ENCODE measurements at regions not wholly inside any gene's neighbourhood (a gene's known extent, or its start where the extent isn't known, plus 50 kb on each side); places are given as distances from the start of the nearest gene placed in this dataset.

DNA sequence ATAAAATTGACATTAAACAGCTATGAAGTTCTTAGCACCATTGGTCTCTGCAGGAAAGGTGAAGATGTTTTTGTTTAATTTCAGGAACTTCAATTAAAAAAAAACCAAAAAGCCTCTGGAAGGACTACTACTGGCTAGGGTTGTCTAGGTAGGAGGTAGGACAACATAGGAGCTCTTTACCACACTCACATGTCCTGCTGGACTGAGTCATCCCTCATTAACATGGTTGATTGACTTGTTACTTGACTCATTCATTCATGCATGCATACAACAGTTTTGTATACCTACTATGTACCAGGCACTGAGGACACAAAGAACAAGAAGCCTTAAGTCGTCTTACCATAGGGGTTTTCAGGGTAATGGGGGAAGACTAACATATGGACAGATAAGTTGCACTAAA is 216.9 kb upstream of the ARHGAP20 start:
- TF ChIP-seq RAD21 (IDR thresholded peaks at IDR 0.05; ENCODE audit: low read depth) (no peak), TAF1 (IDR thresholded peaks at IDR 0.05; ENCODE audit: low read depth) (no peak), NFIC (IDR thresholded peaks at IDR 0.05) (no peak), TCF12 (IDR thresholded peaks at IDR 0.05; ENCODE audit: low read depth) (no peak), MAX (IDR thresholded peaks at IDR 0.05) (no peak), EGR1 (IDR thresholded peaks at IDR 0.05) (no peak), CREB1 (IDR thresholded peaks at IDR 0.05; ENCODE audit: low read depth) (no peak), TEAD4 (IDR thresholded peaks at IDR 0.05) (no peak), FOXM1 (IDR thresholded peaks at IDR 0.05; ENCODE audit: borderline replicate concordance, low read depth) (no peak), YY1 (IDR thresholded peaks at IDR 0.05; ENCODE audit: low read depth) (no peak), CEBPB (IDR thresholded peaks at IDR 0.05) (no peak), ZBTB7A (IDR thresholded peaks at IDR 0.05; ENCODE audit: low read depth) (no peak), EP300 (IDR thresholded peaks at IDR 0.05; ENCODE audit: borderline replicate concordance) (no peak), USF1 (IDR thresholded peaks at IDR 0.05) (no peak)
- TF ChIP-seq, protein P1, sequence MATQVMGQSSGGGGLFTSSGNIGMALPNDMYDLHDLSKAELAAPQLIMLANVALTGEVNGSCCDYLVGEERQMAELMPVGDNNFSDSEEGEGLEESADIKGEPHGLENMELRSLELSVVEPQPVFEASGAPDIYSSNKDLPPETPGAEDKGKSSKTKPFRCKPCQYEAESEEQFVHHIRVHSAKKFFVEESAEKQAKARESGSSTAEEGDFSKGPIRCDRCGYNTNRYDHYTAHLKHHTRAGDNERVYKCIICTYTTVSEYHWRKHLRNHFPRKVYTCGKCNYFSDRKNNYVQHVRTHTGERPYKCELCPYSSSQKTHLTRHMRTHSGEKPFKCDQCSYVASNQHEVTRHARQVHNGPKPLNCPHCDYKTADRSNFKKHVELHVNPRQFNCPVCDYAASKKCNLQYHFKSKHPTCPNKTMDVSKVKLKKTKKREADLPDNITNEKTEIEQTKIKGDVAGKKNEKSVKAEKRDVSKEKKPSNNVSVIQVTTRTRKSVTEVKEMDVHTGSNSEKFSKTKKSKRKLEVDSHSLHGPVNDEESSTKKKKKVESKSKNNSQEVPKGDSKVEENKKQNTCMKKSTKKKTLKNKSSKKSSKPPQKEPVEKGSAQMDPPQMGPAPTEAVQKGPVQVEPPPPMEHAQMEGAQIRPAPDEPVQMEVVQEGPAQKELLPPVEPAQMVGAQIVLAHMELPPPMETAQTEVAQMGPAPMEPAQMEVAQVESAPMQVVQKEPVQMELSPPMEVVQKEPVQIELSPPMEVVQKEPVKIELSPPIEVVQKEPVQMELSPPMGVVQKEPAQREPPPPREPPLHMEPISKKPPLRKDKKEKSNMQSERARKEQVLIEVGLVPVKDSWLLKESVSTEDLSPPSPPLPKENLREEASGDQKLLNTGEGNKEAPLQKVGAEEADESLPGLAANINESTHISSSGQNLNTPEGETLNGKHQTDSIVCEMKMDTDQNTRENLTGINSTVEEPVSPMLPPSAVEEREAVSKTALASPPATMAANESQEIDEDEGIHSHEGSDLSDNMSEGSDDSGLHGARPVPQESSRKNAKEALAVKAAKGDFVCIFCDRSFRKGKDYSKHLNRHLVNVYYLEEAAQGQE (IDR thresholded peaks at IDR 0.05; ENCODE audit: low read depth): no peak

DNA sequence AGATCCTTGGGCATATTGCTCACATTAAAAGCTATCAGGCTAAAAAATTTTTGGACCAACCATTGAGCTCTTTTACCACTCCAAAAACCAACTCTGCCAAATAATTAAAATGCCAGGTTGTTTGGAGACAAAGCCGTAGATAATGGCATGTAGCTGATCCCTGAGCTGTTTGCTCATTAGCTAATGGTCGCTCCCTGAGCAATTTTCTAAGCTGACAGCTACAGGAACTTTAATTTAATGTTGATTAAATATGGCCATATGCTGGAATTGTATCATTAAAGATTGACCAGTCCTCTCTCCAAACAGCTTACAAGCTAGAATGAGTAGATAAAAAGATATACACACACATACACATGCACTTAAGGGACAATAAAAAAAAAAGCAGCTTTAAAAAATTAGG is 216.2 kb upstream of the ARHGAP20 start:
- TF ChIP-seq EP300 (IDR thresholded peaks at IDR 0.05; ENCODE audit: borderline replicate concordance): no peak
- no peak for TF ChIP-seq RAD21 (IDR thresholded peaks at IDR 0.05; ENCODE audit: low read depth)
- TF ChIP-seq, protein P1 (IDR thresholded peaks at IDR 0.05; ENCODE audit: low read depth): no peak
- no peak for TF ChIP-seq CEBPB (IDR thresholded peaks at IDR 0.05)
- no peak for TF ChIP-seq CREB1 (IDR thresholded peaks at IDR 0.05; ENCODE audit: low read depth)
- no peak for TF ChIP-seq TEAD4 (IDR thresholded peaks at IDR 0.05)
- no peak for TF ChIP-seq FOXM1 (IDR thresholded peaks at IDR 0.05; ENCODE audit: borderline replicate concordance, low read depth)
- TF ChIP-seq NFIC (IDR thresholded peaks at IDR 0.05): no peak
- no peak for TF ChIP-seq TCF12 (IDR thresholded peaks at IDR 0.05; ENCODE audit: low read depth)
- TF ChIP-seq MAX (IDR thresholded peaks at IDR 0.05): no peak
- no peak for TF ChIP-seq EGR1 (IDR thresholded peaks at IDR 0.05)
- no peak for TF ChIP-seq YY1 (IDR thresholded peaks at IDR 0.05; ENCODE audit: low read depth)
- TF ChIP-seq ZBTB7A (IDR thresholded peaks at IDR 0.05; ENCODE audit: low read depth): no peak
- TF ChIP-seq TAF1 (IDR thresholded peaks at IDR 0.05; ENCODE audit: low read depth): no peak

GRCh38 chr11:110921742-110922521 is 209.7 kb upstream of the ARHGAP20 start:
- TF ChIP-seq EP300 (IDR thresholded peaks at IDR 0.05; ENCODE audit: borderline replicate concordance) (no peak), CREB1 (IDR thresholded peaks at IDR 0.05; ENCODE audit: low read depth) (no peak), NFIC (IDR thresholded peaks at IDR 0.05) (no peak), EGR1 (IDR thresholded peaks at IDR 0.05) (no peak), FOXM1 (IDR thresholded peaks at IDR 0.05; ENCODE audit: borderline replicate concordance, low read depth) (no peak), YY1 (IDR thresholded peaks at IDR 0.05; ENCODE audit: low read depth) (no peak), TAF1 (IDR thresholded peaks at IDR 0.05; ENCODE audit: low read depth) (no peak), MAX (IDR thresholded peaks at IDR 0.05) (no peak), TEAD4 (IDR thresholded peaks at IDR 0.05) (no peak), RAD21 (IDR thresholded peaks at IDR 0.05; ENCODE audit: low read depth) (no peak), CEBPB (IDR thresholded peaks at IDR 0.05) (no peak), TCF12 (IDR thresholded peaks at IDR 0.05; ENCODE audit: low read depth) (no peak)

DNA sequence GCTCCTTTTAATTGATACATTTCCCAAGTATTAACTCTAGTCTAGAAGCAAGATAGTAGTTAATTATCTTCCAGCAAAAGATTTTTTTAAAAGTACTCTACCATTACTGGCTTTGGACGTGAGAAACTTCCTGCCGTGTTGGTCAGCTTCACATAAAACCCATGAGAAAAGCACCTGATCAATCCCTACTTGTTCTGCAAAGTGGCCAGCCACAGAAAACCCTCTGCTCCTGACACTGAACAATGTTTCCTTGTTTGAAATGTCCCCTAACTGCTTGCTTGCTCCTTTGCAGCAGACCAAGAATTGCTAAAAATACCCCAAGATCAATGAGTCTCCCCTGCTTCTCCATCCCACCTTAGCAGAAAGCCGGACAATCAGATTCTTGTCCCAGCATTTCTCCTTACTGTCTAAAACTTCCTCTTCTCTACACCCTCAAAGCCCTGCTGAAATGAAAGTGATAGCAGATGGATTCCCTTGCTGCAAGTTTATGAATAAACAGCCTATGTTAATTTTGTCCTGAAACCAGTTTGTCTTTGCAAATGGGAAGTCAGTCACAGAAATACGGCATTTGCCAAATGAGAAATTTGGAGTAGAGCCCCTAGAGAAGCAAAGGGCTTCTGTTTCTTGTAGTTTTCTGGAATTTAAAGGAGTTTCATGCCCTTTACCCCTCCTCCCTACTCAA is 207.1 kb upstream of the ARHGAP20 start:
- TF ChIP-seq EGR1 (IDR thresholded peaks at IDR 0.05) (no peak), TAF1 (IDR thresholded peaks at IDR 0.05; ENCODE audit: low read depth) (no peak), TEAD4 (IDR thresholded peaks at IDR 0.05) (no peak)

- TF ChIP-seq FOXM1 (IDR thresholded peaks at IDR 0.05; ENCODE audit: borderline replicate concordance, low read depth) (no peak), TCF12 (IDR thresholded peaks at IDR 0.05; ENCODE audit: low read depth) (no peak), TEAD4 (IDR thresholded peaks at IDR 0.05) (no peak), CEBPB (IDR thresholded peaks at IDR 0.05) (no peak), NFIC (IDR thresholded peaks at IDR 0.05) (no peak), YY1 (IDR thresholded peaks at IDR 0.05; ENCODE audit: low read depth) (no peak), TAF1 (IDR thresholded peaks at IDR 0.05; ENCODE audit: low read depth) (no peak), EGR1 (IDR thresholded peaks at IDR 0.05) (no peak), RAD21 (IDR thresholded peaks at IDR 0.05; ENCODE audit: low read depth) (no peak), ZBTB7A (IDR thresholded peaks at IDR 0.05; ENCODE audit: low read depth) (no peak), CREB1 (IDR thresholded peaks at IDR 0.05; ENCODE audit: low read depth) (no peak), USF1 (IDR thresholded peaks at IDR 0.05) (no peak)
- TF ChIP-seq, protein P1 (IDR thresholded peaks at IDR 0.05; ENCODE audit: low read depth): no peak
Measured at GRCh38 chr11:110918351-110918750, 206.1 kb upstream of the ARHGAP20 start.

All from Ishikawa (cell line).